Medulla oblongata (tissue), 1 donor: ENCODE measurements at regions not wholly inside any gene's neighbourhood (a gene's known extent, or its start where the extent isn't known, plus 50 kb on each side); places are given as distances from the start of the nearest gene placed in this dataset.

Source experiments
- DNase-seq: peaks from one replicate; pipeline ENCODE4 v3.0.0-alpha.2; 2015; ENCODE audit errors: extremely low spot score

DNA sequence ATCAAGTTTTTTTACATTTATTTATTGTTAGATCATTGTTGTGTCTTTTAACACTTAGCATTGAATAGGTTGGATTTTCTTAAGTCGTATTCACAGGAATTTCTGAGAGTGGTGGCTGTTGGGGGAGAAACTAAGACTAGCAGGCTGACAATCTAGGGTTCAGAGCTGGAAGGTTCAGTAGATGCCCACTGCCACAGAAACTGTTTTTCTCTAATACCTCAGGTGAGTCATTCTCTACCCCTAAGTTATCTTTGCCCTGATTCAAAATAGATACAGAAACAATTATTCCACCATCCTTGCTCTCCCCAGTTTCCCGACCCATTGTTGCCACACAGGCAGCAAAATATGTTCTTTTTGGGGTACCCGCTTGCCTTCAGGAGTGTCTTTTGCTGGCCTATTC, 870.8 kb upstream of the ID2 start:
- DNase-seq, result no peak

GRCh38 chr2:7812231-7812995, 869.4 kb upstream of the ID2 start:
- no peak for DNase-seq

- DNase-seq, result no peak
Observed at GRCh38 chr2:7813541-7814292, 868.1 kb upstream of the ID2 start.

DNA sequence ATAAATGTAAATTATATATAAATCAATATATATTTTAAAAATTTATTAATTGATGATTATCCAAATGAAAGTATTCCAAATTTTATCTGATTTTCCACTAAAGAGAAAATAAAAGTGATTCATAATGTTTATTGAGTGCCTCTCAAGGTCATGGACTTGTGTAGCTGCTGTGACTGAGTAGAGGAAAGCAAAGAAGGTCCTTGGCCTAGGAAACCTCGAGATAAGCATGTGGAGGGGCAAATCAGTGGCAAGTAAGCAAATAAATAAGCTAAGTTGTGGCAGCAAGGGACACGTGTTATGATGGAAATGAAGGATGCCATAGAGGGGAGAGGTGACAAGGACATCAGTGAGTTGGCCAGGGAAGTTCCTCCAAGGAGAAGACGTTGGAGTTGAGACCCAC, 866.1 kb upstream of the ID2 start:
- DNase-seq, result no peak

DNA sequence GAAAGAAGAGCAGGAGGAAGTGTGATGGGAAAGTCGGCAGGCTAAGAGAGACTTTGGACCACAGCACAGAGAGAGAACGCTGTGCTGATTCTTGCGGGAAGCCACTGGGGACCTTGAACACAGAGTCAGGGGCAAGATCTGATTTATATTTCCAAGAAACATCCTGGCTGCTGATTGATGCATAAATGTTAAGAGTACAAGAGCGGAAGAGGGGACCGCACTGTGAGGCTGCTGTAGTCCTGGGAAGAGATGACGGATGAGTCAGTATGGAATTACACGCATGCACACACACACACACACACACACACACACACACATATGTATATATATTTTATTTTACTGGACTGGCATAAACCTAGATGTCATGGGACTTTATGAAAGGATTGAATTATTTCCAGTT, 865.6 kb upstream of the ID2 start:
- DNase-seq, result no peak

GRCh38 chr2:7816944-7817343, 864.9 kb upstream of the ID2 start:
- DNase-seq, result no peak

GRCh38 chr2:7819316-7819715, 862.5 kb upstream of the ID2 start:
- no peak for DNase-seq

GRCh38 chr2:7819850-7820249, 862.0 kb upstream of the ID2 start:
- DNase-seq, result no peak

- DNase-seq, result no peak
Observed at GRCh38 chr2:7824211-7824610, 857.6 kb upstream of the ID2 start.

DNA sequence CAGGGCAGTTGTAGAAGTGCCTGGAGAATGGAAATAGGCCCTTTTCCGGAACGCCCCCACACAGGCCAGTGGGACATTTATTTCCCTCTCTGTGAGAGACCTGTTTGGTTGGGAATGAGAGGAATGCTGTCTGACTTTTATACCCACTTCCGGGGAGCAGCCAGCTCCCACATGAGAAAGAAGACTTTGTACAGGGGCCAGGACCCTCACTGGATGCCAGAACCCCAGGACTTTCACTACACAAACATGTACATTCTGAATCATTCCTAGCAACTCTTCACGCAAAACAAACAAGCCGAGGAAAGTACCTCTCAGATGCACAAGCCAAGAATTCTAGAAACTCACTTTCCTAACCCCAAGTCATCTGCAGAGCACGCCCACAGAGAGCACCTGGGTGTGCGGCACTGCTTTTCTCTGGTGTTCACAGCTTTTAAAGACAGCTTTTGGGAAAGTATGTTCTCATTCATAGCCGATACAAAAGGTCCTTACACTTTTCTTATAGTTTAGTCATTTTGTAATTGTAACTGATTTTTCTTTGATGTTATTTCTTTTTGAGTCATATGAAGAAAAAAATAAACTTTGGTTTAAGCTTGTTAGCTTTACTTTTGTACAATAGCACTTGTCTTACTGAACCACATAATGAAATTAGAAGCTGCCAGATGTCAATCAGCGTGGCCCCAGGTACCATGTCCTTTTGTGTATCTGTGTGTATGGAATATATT, 856.1 kb upstream of the ID2 start:
- no peak for DNase-seq

DNA sequence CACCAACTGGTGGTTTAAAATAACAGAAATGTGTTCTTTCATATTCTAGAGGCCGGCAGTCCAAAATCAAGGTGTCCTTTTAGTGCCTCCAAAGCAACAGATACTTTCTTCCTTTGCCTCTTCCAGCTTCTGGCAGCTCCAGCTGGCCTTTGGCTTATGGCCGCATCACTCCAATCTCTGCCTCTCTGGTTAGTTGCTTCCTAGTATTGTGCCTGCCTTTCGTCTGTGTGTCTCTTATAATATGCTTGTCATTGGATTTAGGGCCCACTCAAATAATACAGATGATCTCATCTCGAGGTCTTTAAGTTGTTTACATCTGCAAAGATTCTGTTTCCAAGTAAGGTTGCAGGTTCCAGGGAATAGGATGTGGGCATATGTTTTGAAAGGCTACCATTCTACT, 855.2 kb upstream of the ID2 start:
- no peak for DNase-seq

DNA sequence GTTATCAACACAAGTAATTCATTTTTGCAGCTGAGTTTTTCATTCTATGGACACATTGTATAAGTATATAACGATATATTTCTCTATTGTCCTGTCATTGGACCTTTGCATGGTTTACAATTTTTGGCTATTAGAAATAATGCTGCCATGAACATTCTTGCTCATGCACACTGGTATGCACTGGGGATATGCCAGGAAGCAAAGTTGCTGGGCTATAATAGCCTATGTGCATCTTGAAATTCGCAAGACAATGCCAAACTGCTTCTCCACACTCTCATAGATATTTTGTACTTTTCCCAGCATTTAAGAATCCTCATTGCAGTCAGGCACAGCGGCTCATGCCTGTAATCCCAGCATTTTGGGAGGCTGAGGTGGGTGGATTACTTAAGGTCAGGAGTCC, 852.6 kb upstream of the ID2 start:
- no peak for DNase-seq

DNA sequence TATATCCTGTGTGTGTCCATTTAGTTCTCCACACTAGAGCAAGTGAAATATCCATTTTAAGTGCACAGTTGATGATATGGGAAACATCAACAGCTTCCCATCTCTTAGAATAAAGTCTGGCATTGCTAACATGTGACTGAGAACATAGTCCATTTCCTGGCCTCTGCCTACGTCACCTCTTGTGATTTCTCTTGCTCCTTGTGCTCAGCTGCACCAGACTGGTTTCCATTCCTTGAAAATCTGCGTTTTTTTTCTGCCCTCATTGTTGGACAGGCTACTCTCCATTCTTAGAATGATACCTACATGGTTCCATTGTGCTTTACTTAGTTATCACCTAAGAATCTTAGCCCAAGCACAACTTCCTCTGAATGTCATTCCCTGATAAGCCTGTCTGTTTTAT, 851.2 kb upstream of the ID2 start:
- DNase-seq, result no peak

GRCh38 chr2:7835151-7835550, 846.7 kb upstream of the ID2 start:
- no peak for DNase-seq

GRCh38 chr2:7835693-7836680, 845.9 kb upstream of the ID2 start:
- no peak for DNase-seq

GRCh38 chr2:7837237-7837760, 844.6 kb upstream of the ID2 start:
- DNase-seq, result no peak

GRCh38 chr2:7838669-7839068, 843.2 kb upstream of the ID2 start:
- no peak for DNase-seq

- DNase-seq, result no peak
Observed at GRCh38 chr2:7840651-7841380, 841.0 kb upstream of the ID2 start.

DNA sequence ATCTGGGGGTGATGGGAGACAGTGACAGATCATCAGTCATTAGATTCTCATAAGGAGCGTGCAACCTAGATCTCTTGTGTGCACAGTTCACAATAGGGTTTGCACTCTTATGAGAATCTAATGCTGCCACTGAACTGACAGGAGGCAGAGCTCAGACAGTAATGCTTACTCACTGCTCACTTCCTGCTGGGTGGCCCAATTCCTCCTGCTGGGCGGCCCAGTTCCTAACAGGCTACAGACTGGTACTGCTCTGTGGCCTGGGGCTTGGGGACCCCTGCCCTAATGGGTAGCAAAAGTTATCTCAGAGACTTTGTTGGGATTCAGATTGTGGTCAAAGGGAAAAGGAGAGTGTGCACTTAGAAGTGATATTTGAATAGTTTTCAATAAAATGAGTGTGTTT, 840.1 kb upstream of the ID2 start:
- DNase-seq, result no peak

DNA sequence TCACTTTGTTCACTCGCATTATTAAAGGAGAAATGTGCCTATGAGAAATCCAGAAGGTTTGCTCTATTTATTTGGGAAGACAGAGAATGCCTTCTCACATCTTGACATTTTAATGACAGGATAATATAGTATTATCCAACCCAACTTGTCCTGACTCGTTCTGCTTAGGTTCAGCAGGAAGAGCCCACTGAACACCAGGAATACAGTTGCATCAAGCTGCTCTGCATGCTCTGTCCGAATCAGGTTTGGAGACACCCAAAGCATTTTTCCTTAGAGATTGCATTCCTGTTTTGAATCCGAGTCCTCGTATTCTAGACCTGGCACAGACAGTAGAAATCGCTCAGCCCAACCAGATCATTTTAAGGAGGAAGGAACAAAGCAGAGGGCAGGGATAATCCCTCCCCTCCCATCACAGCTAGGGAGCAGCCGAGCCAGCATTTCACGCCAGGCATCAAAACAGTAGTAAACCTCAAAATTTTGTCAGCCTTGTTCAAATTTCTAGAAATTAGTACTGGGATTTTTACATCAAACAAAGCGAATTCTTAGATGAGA, 837.4 kb upstream of the ID2 start:
- DNase-seq, result no peak
